ENCODE measurements at regions not wholly inside any gene's neighbourhood (a gene's known extent, or its start where the extent isn't known, plus 50 kb on each side); places are given as distances from the start of the nearest gene placed in this dataset.

DNA sequence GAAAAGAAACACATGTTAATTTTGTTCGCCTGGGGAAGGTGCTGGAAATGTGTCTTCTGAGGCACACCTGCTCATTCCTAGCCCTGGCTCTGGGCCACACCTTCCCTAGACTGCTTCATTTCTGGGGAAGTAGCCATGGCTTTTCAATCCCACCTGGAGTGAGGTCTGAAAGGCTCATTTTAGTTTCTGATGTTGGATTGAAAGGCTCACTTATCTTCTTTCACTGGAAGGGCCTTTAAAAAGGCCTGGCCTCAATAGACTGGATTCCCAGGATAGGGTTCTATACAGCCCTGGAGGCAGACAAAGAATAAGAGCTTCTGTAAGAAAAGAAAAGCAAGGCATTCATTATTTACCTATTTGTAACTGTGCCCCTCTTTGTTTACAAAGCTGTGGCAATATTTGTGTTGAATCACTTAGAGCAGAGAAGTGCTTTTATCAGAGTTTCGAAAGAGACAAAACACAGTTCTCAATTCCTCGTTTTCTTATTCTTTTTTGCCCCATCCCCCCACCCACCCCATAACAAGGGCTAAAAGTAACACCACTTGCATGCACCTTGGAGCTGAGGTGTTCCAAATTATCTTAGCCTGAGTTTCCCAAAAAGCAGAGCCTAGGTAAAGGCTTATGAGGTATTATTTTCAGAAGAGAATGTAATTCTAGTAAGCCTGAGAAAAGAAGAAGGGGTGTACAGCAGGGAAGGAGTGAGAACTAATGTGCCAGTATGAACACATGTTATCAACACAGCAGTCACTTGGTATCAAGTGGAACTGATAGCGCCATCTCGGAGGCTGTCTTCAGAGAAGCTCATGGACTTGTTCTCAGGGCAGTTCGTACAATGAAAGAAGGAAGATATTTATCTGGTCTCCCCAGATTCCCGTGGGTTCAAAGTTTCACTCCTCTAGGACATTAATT lies 413.1 kb downstream of the KCTD16 start:
- no peak overlapping the region for H3K23ac ChIP-seq (ENCODE audit: low read depth, low read length)
- no peaks in the 10 kb centered on the region; the same call in 1 of the 2 replicates for H3K27me3 ChIP-seq (ENCODE audit: control insufficient read depth, insufficient read depth, low read length)
- BruUV-seq (replicated peaks): no TSS peak
- no peak overlapping the region for H2AK9ac ChIP-seq (replicated peaks; ENCODE audit: low read depth, low read length, poor library complexity)
- no peak overlapping the region for H2AK5ac ChIP-seq (ENCODE audit: low read depth, low read length)
- intact Hi-C loops (cut with micrococcal nuclease) (no loop called here), in situ Hi-C loops (cut with MboI; ENCODE audit: low sequenced_read_pairs) (no loop called here), dilution Hi-C loops (cut with HindIII; ENCODE audit: low sequenced_read_pairs, unreplicated experiment) (no loop called here)
- H2BK120ac ChIP-seq (ENCODE audit: low read depth, low read length): no peak overlapping the region
- H3K14ac ChIP-seq (replicated peaks; ENCODE audit: low read depth, low read length): no peak overlapping the region
- ATAC-seq (ENCODE audit: low read depth): no peak
- H3K4ac ChIP-seq (ENCODE audit: low read depth, low read length): no peak overlapping the region
- H4K20me1 ChIP-seq (ENCODE audit: insufficient read depth, low read length): no peaks in the 10 kb centered on the region
- H2AFZ ChIP-seq (replicated peaks; ENCODE audit: low read length, poor library complexity): no peak overlapping the region
- no peaks in the 10 kb centered on the region for H3K79me1 ChIP-seq (ENCODE audit: low read depth in 1 of 2, low read length in 2 of 2)
- no peaks in the 10 kb centered on the region for H3K4me1 ChIP-seq (ENCODE audit: control insufficient read depth, insufficient read depth, low read length)
- no peak overlapping the region for H4K91ac ChIP-seq (ENCODE audit: insufficient read depth, low read depth, low read length)
- no peaks in the 10 kb centered on the region for H3K9me1 ChIP-seq (ENCODE audit: insufficient read depth, low read length)
- no peak overlapping the region for H3K18ac ChIP-seq (ENCODE audit: low read depth, low read length)
- H3K4me2 ChIP-seq (ENCODE audit: low read depth, low read length): no peak overlapping the region
- ChIA-PET CTCF (no interaction called here), POLR2A (ENCODE audit: unreplicated experiment) (no interaction called here)
- WGBS, 2 experiments (ENCODE audit: extremely low coverage in 2 of 2, insufficient read length in 1 of 2): no CpG with 5 or more reads among the region's 7 CpGs
- no peak overlapping the region for H3K27ac ChIP-seq (ENCODE audit: insufficient read depth, low read length)
- H3K9me3 ChIP-seq (ENCODE audit: control insufficient read depth, insufficient read depth, low read length): no peaks in the 10 kb centered on the region
- no peak overlapping the region for H3K4me3 ChIP-seq (ENCODE audit: insufficient read depth, low read depth, low read length)
- no peak overlapping the region for H3K56ac ChIP-seq (ENCODE audit: extremely low read depth, insufficient read depth, low read length)
- DNase-seq: no peak
- no peak for TF ChIP-seq POLR2A (IDR thresholded peaks at IDR 0.05; ENCODE audit: low read depth, low read length)
- TF ChIP-seq SMC3 (IDR thresholded peaks at IDR 0.05; ENCODE audit: low read depth, low read length): no peak
- TF ChIP-seq, protein P1, sequence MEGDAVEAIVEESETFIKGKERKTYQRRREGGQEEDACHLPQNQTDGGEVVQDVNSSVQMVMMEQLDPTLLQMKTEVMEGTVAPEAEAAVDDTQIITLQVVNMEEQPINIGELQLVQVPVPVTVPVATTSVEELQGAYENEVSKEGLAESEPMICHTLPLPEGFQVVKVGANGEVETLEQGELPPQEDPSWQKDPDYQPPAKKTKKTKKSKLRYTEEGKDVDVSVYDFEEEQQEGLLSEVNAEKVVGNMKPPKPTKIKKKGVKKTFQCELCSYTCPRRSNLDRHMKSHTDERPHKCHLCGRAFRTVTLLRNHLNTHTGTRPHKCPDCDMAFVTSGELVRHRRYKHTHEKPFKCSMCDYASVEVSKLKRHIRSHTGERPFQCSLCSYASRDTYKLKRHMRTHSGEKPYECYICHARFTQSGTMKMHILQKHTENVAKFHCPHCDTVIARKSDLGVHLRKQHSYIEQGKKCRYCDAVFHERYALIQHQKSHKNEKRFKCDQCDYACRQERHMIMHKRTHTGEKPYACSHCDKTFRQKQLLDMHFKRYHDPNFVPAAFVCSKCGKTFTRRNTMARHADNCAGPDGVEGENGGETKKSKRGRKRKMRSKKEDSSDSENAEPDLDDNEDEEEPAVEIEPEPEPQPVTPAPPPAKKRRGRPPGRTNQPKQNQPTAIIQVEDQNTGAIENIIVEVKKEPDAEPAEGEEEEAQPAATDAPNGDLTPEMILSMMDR (conservative IDR thresholded peaks at IDR 0.05; ENCODE audit: low read depth, low read length): no peak
- TF ChIP-seq RCOR1 (IDR thresholded peaks at IDR 0.05; ENCODE audit: insufficient replicate concordance, low read length): no peak
- no peak for TF ChIP-seq MXI1 (IDR thresholded peaks at IDR 0.05; ENCODE audit: borderline replicate concordance, low read depth, low read length)
- no peak for TF ChIP-seq RAD21 (IDR thresholded peaks at IDR 0.05; ENCODE audit: low read length)
- no peak for TF ChIP-seq CEBPB (IDR thresholded peaks at IDR 0.05; ENCODE audit: low read depth, low read length)
- TF ChIP-seq RFX5 (IDR thresholded peaks at IDR 0.05; ENCODE audit: low read depth, low read length): no peak
- H3K36me3 ChIP-seq (ENCODE audit: control insufficient read depth, insufficient read depth, low read length): no peaks in the 10 kb centered on the region
- no peak overlapping the region for H3K9ac ChIP-seq (ENCODE audit: low read depth, low read length)
- no peak overlapping the region for H4K5ac ChIP-seq (ENCODE audit: low read depth, low read length)
- H2BK20ac ChIP-seq (ENCODE audit: low read depth, low read length): no peak overlapping the region
- H4K8ac ChIP-seq (ENCODE audit: low read depth in 2 of 2, low read length in 2 of 2): no peak overlapping the region
- H2BK15ac ChIP-seq (ENCODE audit: low read depth, low read length): no peak overlapping the region
- H2BK5ac ChIP-seq (ENCODE audit: low read depth, low read length, poor library complexity, severe bottlenecking): no peak overlapping the region

All from IMR-90 (cell line).